ENCODE measurements at regions not wholly inside any gene's neighbourhood (a gene's known extent, or its start where the extent isn't known, plus 50 kb on each side); places are given as distances from the start of the nearest gene placed in this dataset.
"Not testable (repeated sequence)": the region's sequence is repeated elsewhere in the genome, so short reads cannot be mapped to it uniquely, and the experiment has no call there.

DNA sequence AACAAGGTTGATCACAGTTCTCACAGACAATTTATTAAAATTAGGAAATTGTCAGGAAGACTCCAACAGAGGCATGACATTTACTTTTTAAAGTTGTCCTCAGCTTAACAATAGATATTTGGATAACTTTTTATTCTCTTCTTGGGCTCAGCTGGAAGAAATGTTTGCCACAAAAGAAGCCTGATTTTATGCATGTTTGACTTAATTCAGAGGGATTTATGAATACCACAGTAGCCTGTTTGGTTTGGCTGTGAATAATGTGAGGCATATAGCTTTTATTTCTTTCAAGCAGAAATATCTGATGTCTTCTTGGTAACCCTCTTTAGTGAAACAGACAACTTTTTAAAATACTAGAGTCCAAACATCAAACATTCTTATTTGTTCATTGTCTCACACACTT, 1464.5 kb upstream of the SLC10A2 start:
- intact Hi-C loops (cut with DNase I): no loop called here
- no peak for TF ChIP-seq POLR2A (IDR thresholded peaks at IDR 0.05)
- TF ChIP-seq, protein P1, sequence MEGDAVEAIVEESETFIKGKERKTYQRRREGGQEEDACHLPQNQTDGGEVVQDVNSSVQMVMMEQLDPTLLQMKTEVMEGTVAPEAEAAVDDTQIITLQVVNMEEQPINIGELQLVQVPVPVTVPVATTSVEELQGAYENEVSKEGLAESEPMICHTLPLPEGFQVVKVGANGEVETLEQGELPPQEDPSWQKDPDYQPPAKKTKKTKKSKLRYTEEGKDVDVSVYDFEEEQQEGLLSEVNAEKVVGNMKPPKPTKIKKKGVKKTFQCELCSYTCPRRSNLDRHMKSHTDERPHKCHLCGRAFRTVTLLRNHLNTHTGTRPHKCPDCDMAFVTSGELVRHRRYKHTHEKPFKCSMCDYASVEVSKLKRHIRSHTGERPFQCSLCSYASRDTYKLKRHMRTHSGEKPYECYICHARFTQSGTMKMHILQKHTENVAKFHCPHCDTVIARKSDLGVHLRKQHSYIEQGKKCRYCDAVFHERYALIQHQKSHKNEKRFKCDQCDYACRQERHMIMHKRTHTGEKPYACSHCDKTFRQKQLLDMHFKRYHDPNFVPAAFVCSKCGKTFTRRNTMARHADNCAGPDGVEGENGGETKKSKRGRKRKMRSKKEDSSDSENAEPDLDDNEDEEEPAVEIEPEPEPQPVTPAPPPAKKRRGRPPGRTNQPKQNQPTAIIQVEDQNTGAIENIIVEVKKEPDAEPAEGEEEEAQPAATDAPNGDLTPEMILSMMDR (IDR thresholded peaks at IDR 0.05): no peak
- Histone ChIP-seq H3K4me3 (no peak overlapping the region), H3K9me3 (no peaks in the 10 kb centered on the region), H3K27ac (no peak overlapping the region), H3K4me1 (no peaks in the 10 kb centered on the region), H3K27me3 (no peaks in the 10 kb centered on the region), H3K36me3 (no peaks in the 10 kb centered on the region)
- ATAC-seq (no peak), DNase-seq (no peak)

DNA sequence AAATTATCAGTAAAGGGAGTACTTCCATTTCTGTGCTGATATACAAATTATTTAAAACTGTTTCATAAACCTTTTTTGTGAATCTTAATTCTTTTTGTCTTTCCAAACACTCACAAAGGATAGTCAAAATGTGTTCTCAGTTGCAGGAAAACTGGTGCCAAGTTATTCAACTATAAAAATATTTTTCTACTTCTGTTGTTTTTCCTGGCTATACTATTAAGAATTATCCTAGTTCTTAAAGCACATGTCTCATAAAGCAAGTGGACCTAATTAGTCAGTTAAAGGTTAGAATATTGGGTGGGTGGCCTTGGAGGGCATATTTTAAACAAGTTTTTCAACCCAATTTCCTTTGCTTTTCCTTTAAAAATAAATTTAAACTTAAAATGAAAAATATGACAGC, 1460.3 kb upstream of the SLC10A2 start:
- no peaks in the 10 kb centered on the region for H3K36me3 ChIP-seq
- DNase-seq: no peak
- H3K27ac ChIP-seq: no peak overlapping the region
- intact Hi-C loops (cut with DNase I): no loop called here
- H3K4me1 ChIP-seq: no peaks in the 10 kb centered on the region
- no peak for TF ChIP-seq POLR2A (IDR thresholded peaks at IDR 0.05)
- TF ChIP-seq, protein P1 (IDR thresholded peaks at IDR 0.05): no peak
- H3K4me3 ChIP-seq: no peak overlapping the region
- H3K9me3 ChIP-seq: no peaks in the 10 kb centered on the region
- no peaks in the 10 kb centered on the region for H3K27me3 ChIP-seq
- ATAC-seq: no peak

DNA sequence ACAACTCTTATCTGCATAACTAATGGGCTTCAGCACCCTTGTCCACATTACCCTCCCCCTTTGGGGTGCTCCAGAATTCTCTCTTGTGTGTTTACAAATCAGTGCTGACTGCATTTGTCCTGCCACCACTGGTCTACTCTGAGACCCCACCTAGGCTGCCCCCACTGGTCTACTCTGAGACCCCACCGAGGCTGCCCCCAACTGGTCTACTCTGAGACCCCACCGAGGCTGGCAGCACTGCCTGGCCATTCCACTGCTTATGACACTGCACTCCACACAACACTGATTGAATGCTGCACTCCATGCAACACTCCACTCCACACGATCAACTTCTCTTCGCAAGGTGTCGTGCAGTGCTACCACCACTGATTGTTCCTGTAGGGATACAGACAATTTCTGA, 1459.2 kb upstream of the SLC10A2 start:
- no peaks in the 10 kb centered on the region for H3K9me3 ChIP-seq
- H3K36me3 ChIP-seq: no peaks in the 10 kb centered on the region
- no peak overlapping the region for H3K27ac ChIP-seq
- no peaks in the 10 kb centered on the region for H3K4me1 ChIP-seq
- DNase-seq: no peak
- intact Hi-C loops (cut with DNase I): no loop called here
- no peak for ATAC-seq
- TF ChIP-seq POLR2A (IDR thresholded peaks at IDR 0.05): no peak
- TF ChIP-seq, protein P1 (IDR thresholded peaks at IDR 0.05): no peak
- no peak overlapping the region for H3K4me3 ChIP-seq
- no peaks in the 10 kb centered on the region for H3K27me3 ChIP-seq
- 74% methylated on average over 5 of the region's 5 CpGs for WGBS (ENCODE audit: insufficient coverage, low coverage, low lambda C conversion rate, missing lambda C conversion rate)

GRCh38 chr13:104522235-104523072, 1456.2 kb upstream of the SLC10A2 start:
- Histone ChIP-seq H3K27me3 (no peaks in the 10 kb centered on the region), H3K9me3 (no peaks in the 10 kb centered on the region), H3K36me3 (no peaks in the 10 kb centered on the region), H3K27ac (no peak overlapping the region), H3K4me3 (no peak overlapping the region), H3K4me1 (no peaks in the 10 kb centered on the region)
- intact Hi-C loops (cut with DNase I): no loop called here
- peak in 1 of 3 donors; percentile 43 for DNase-seq
- 66% methylated on average over 8 of the region's 25 CpGs for WGBS (ENCODE audit: insufficient coverage, low coverage, low lambda C conversion rate, missing lambda C conversion rate)
- no peak for ATAC-seq
- TF ChIP-seq POLR2A (IDR thresholded peaks at IDR 0.05): no peak
- TF ChIP-seq, protein P1 (IDR thresholded peaks at IDR 0.05): no peak

- Histone ChIP-seq H3K27me3 (no peaks in the 10 kb centered on the region), H3K36me3 (no peaks in the 10 kb centered on the region), H3K4me1 (no peaks in the 10 kb centered on the region), H3K4me3 (no peak overlapping the region), H3K27ac (no peak overlapping the region), H3K9me3 (no peaks in the 10 kb centered on the region)
- TF ChIP-seq, protein P1 (IDR thresholded peaks at IDR 0.05): no peak
- no peak for TF ChIP-seq POLR2A (IDR thresholded peaks at IDR 0.05)
- WGBS (ENCODE audit: insufficient coverage, low coverage, low lambda C conversion rate, missing lambda C conversion rate): 54% methylated on average over 2 of the region's 2 CpGs
- DNase-seq (no peak), ATAC-seq (no peak)
- intact Hi-C loops (cut with DNase I): no loop called here
Observed at GRCh38 chr13:104510422-104510821, 1444.2 kb upstream of the SLC10A2 start.

DNA sequence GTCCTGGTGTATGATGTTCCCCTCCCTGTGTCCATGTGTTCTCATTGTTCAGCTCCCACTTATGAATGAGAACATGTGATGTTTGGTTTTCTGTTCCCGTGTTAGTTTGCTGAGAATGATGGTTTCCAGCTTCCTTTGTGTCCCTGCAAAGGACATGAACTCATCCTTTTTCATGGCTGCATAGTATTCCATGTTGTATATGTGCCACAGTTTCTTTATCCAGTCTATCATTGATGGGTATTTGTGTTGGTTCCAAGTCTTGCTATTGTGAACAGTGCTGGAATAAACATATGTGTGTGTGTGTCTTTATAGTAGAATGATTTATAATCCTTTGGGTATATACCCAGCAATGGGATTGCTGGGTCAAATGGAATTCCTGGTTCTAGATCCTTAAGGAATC, 1427.3 kb upstream of the SLC10A2 start:
- DNase-seq; H3K27ac ChIP-seq; H3K4me3 ChIP-seq; intact Hi-C loops (cut with DNase I); H3K36me3 ChIP-seq; H3K9me3 ChIP-seq; H3K27me3 ChIP-seq; H3K4me1 ChIP-seq; ATAC-seq: not testable (repeated sequence)
- WGBS (ENCODE audit: insufficient coverage, low coverage, low lambda C conversion rate, missing lambda C conversion rate): 56% methylated on average over 1 of the region's 1 CpG

All from right lobe of liver (tissue), 6 donors.